HG03280 (cell line): ENCODE measurements at regions not wholly inside any gene's neighbourhood (a gene's known extent, or its start where the extent isn't known, plus 50 kb on each side); places are given as distances from the start of the nearest gene placed in this dataset.
A peak's percentile ranks its signal among the peaks of the same experiment; 100 is the strongest.
"Not testable (repeated sequence)": the region's sequence is repeated elsewhere in the genome, so short reads cannot be mapped to it uniquely, and the experiment has no call there.

ENCODE experiments used
- ATAC-seq: cut with Tn5 transposase; IDR thresholded peaks from one replicate; pipeline ENCODE4 v1.9.1; 2021; ENCODE audit warnings: mild to moderate bottlenecking, moderate library complexity; ENCODE audit not compliant: unreplicated experiment

- no peak for ATAC-seq
Observed at GRCh38 chr1:196005426-196005825, 602.8 kb downstream of the KCNT2 start.

DNA sequence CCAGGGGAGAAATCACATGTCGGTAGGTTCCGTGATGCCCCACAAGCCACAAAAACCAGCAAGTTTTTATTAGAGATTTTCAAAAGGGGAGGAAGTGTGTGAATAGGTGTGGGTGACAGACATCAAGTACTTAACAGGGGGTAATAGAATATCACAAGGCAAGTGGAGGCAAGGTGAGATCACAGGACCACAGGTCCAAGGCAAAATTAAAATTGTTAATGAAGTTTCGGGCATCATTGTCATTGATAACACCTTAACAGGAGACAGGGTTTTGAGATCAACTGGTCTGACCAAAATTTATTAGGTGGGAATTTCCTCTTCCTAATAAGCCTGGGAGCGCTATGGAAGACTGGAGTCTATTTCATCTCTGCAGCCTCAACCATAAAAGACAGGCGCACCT is 603.9 kb downstream of the KCNT2 start:
- ATAC-seq: not testable (repeated sequence)

DNA sequence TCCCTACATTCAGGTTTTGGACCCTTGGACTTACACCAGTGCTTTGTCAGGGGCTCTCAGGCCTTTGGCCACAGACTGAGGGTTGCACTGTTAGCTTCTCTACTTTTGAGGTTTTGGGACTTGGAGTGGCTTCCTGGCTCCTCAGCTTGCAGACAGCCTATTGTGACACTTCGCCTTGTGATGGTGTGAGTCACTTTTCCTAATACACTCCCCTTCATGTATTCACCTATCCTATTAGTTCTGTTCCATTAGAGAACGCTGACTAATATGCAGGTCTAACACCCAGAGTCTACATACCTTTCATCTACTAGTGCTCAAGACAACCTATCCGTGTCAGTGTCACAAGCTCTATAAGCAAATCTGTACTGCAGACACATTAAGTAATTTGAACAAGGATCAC is 605.3 kb downstream of the KCNT2 start:
- ATAC-seq: no peak

DNA sequence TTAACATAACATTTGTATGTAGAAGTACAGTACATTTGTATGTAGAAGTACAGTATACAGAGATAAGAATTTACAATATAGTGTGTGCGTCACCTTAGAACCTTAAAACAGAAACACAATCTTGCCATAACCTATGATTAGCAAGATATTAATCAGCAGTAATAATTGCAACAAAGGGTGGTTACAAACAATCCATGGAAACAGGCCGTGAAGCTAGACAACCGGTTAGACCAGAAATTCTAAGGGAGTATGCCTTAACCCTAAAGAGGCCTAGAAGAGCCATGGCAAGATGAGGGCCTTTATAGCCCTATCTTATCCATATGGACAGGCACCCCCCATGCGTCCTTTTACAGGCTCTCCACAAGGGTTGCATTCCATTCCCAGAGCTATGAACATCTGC is 605.9 kb downstream of the KCNT2 start:
- ATAC-seq: not testable (repeated sequence)

DNA sequence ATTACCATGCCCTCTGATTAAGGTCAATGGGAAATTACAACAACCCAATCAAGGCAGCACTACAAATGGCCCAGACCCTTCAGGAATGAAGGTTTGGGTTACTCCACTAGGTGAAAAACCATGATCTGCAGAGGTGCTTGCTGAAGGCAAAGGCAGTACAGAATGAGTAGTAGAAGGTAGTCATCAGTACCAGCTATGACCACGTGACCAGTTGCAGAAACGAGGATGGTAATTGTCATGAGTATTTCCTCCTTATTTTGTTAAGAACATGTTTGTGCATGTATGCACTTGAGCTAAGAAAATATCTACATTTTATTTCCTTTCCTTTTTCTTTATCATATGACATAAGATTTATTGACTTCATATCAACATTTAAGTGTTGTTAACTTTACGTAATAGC is 607.1 kb downstream of the KCNT2 start:
- ATAC-seq: no peak

DNA sequence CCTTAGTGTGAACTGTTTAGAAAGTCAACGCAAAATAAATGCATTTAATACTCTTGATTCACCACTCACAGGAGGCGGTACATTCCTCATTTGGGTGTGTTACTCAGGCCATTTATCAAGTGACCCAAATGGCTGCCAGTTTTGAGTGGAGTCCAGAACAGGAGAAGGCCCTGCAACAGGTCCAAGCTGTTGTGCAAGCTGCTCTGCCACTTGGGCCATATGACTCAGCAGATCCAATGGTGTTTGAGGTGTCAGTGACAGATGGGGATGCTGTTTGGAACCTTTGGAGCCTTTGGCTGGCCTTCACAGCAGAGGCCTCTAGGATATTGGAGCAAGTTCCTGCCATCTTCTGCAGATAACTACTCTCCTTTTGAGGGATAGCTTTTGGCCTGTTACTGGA is 609.2 kb downstream of the KCNT2 start:
- no peak for ATAC-seq

DNA sequence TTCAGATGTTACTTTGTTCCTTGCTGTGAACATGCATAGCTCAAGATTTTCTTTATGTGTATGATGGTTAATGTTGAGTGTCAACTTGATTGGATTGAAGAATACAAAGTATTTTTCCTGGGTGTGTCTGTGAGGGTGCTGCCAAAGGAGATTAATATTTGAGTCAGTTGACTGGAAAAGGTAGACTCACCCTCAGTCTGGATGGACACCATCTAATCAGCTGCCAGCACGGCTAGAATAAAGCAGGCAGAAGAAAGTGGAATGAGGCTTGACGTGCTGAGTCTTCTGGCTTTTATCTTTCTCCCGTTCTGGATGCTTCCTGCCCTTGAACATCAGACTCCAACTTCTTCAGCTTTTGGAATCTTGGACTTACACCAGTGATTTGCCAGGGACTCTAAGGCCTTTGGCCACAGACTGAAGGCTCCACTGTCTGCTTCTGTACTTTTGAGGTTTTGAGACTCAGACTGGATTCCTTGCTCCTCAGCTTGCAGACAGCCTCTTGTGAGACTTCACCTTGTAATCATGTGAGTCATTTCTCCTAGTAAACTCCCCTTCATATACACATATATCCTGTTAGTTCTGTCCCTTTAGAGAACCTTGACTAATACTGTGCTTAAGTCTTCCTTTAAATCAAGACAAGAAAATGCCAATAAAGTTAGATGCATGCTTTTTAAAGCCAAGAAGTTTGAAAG is 626.6 kb downstream of the KCNT2 start:
- no peak for ATAC-seq

DNA sequence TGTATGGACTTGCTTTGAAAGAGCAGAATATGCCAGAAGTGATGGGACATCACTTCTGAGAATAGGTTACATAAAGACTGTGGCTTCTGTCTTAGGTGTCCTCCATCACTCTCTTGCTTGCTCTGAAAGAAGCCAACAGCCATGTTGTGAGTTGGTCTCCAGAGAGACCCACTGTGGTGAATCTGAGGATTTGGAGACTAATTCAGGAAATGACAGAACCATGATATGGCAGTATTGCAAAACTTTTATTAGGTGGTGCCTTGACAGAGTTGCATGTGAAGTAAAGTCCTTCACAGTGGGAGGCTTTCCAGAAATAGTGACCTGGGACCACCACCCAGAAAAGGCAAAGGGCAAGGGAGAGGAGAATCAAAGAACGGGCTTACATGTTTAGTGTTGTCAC is 628.6 kb downstream of the KCNT2 start:
- ATAC-seq: no peak

- ATAC-seq: no peak
Observed at GRCh38 chr1:195973311-195973904, 634.8 kb downstream of the KCNT2 start.

DNA sequence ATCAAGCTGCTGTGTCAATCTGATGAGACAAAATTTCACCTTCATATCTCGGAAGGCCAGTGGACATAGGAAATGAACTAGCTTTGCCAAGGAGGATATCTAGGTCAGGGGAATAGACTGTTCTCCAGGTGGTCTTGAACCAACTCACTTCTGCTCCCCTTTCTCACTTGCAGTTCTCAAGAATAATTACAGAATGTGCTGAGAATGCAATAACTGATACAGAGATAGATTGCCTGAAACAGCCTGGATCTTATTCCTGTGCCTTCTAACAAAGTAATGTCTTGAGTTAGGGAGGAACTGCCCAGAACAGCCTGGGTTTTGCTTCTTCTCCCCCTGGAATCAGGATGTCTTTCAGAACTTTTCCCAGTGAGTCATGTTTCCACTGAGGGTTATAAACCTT is 636.7 kb downstream of the KCNT2 start:
- no peak for ATAC-seq

GRCh38 chr1:195970209-195970608 is 638.0 kb downstream of the KCNT2 start:
- ATAC-seq: no peak

DNA sequence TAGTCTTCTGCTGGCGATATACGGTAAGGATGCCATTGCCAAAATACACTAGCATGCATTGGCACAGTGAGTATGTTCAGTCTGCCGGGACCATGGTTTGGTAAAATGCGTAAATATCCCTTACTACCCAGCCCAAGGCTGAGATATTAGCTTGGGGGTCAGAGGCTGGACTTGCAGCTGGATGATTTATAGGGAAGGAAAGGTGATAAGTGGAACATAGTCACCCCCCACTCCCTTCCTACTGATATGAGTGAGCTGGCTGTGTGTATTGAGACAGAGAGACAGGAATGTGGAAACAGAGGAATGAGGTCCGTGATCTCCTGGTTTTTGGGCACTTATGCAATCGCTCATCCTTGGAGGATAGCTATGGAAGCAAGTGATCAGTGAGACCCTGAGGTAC is 642.8 kb downstream of the KCNT2 start:
- no peak for ATAC-seq

DNA sequence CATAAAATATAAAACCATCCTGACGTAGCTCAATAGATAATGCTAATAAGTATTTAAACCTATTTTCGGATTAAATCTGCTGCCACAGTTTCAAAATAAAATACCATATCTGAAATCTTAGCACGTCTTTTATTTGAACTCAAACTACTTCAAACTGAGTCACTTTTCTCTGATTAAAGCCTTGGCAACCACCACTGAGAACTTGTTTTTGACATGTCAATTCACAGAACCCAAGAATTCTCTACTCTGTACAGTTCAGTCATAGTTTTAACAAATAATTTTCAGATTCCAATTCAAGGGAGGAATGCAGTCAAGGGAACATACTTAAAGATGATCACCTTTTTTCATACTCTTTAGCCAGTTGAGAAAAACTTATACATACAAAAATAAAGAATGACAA is 643.2 kb downstream of the KCNT2 start:
- no peak for ATAC-seq

DNA sequence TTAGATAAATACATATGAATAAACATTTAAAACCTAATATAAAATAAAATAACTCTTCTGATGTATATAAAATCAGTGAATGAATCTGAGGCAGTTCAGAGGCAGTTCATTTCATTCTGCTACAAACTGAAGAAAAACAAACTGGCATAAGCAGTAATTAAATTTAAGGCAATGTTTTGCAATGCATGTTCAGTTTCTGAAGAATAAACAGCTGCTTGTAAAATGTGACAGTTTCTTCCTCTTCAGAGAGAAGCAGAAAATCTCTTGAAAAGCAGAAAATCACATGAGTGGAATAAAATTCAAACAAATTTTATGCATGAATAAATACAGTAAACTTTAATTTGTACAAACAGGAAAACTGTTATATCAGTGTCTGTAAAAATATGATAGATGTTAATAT is 643.7 kb downstream of the KCNT2 start:
- no peak for ATAC-seq

- ATAC-seq: no peak
Observed at GRCh38 chr1:195962051-195962450, 646.2 kb downstream of the KCNT2 start.

DNA sequence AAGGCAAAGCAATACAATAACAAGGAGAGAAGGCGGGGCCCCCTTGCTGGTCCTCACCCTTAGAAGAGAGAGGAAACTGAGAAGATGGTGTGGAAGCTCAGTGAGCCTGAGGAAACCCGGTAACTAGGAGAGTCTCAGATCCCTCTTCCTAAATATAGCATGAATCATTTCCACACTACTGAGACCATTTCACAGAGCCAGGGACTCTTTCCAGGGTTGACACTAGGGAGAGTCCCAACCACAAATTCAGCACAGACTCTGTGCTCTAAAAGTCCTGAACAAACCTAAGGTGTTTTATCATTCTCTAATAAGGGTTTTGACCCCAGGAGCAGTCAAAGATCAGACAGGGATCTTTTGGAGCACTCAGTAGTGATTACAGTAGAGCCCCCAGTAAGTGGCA is 647.7 kb downstream of the KCNT2 start:
- no peak for ATAC-seq

DNA sequence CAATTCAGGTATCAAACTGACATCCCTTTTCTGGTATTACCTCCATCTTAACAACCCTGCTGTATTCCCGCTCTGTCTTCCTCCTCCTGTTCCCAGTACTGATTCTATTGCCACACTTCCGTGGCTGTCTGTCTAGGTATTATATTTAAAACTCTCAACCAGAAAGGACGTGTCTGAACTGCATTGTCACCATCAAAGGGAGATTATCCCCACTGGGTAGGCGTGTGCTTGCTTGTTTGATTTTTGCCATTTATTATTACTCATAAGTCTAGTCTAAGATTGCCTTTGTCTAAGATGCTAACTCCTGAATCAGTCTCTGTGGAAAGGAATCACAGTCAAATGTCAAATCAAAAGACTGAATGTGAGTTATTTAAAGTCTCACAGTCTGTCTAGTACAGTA is 650.1 kb downstream of the KCNT2 start:
- ATAC-seq: no peak

GRCh38 chr1:195956845-195957244 is 651.4 kb downstream of the KCNT2 start:
- no peak for ATAC-seq

- no peak for ATAC-seq
Observed at GRCh38 chr1:195954848-195955247, 653.4 kb downstream of the KCNT2 start.

DNA sequence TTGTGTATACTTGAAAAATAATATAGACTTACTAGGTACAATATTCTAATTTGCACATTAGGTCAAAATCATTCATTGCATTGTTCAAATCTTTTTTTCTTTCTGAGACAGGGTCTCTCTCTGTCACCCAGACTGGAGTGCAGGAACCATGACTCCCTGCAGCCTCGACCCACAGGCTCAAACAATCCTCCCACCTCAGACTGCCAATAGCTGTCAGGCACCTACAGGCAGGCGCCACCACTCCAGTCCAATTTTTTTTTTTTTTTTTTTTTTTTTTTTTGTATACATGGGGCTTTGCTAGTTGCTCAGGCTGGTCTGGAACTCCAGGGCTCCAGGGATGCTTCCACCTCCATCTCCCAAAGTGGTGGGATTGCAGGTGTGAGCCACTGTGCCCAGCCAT is 656.9 kb downstream of the KCNT2 start:
- ATAC-seq: no peak

- ATAC-seq: no peak
Observed at GRCh38 chr1:195948123-195948895, 659.9 kb downstream of the KCNT2 start.

DNA sequence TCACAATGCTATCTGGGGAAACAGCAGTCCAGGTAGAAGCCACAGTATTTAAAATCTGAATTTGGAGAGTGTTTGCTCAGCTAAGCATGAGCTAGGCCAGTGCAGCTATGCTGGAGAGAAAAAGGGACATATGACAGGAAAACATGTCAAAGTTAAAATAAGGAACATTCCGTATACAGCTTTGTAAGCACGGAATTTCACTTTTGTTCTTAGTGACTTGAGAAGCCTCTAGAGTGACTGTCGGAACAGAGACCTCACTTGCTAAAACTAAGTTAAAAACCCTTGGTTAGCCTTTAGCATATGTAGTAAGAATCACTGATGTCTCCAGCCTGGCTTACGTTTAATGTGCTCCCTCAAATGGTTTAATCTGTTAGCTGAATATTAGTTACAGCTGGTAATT is 661.7 kb downstream of the KCNT2 start:
- ATAC-seq: peak; percentile 45
